ENCODE measurements at regions not wholly inside any gene's neighbourhood (a gene's known extent, or its start where the extent isn't known, plus 50 kb on each side); places are given as distances from the start of the nearest gene placed in this dataset.

DNA sequence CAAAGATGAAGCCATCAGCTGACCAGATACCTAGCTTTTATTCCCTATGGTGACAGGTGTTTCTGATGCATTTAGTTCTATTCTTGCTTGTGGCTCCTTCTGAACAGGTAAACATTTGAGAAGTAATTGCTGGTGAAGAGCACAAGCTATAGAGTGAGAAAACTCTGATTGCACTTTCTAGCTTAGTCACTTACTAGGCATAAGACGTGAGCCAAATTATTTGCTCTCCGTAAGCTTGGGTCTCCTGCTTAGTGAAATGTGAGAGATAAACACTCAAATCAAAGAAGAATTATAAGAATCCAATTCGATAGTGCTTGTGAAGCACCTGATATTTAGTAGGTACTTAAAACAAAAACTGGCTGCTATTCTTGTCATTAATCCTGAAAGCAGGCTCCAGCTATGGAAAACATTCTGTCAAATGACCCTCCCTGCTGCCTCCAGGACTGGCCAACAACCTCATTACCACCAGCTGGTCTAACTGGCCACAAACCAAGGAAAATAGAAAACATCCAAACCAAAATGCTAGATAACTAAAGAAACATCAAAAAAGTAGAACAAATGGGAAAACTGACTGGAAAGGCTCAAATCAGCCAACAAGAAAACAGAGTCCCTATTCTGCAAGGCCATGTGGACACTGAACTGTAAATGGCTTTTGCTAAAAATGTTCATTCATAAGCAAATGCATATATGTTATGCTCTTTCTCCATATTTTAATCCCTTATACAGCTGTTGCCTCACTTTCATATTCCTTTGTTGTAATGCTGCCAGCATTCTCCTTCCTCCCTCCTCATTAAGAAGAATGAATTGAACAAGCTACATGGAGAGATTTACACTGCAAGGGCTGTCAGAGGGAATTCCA, 616.1 kb downstream of the DTWD2 start:
- no peaks in the 10 kb centered on the region for H4K20me1 ChIP-seq (ENCODE audit: control insufficient read depth, insufficient read depth, low read depth, low read length)
- H3K79me2 ChIP-seq (ENCODE audit: control insufficient read depth, low read length), result no peaks in the 10 kb centered on the region
- H3K36me3 ChIP-seq (ENCODE audit: control insufficient read depth, low read length), result no peaks in the 10 kb centered on the region
- no peaks in the 10 kb centered on the region for H3K9me3 ChIP-seq (ENCODE audit: control insufficient read depth, insufficient read depth, low read length)
- no peaks in the 10 kb centered on the region for H3K9me2 ChIP-seq (replicated peaks; ENCODE audit: control insufficient read depth, low read length)
- no peak overlapping the region for H3K27ac ChIP-seq (ENCODE audit: low read depth, low read length)
- no peaks in the 10 kb centered on the region for H3K27me3 ChIP-seq (ENCODE audit: control insufficient read depth, low read length)
- no peaks in the 10 kb centered on the region for H3F3A ChIP-seq (ENCODE audit: control insufficient read depth, insufficient read depth)
- H3K4me2 ChIP-seq (ENCODE audit: low read length), result no peak overlapping the region
- H3K4me3 ChIP-seq (ENCODE audit: low read length), result no peak overlapping the region
- no peak for TF ChIP-seq EZH2phosphoT487 (IDR thresholded peaks at IDR 0.05; ENCODE audit: borderline replicate concordance, low read length)
- no peak for TF ChIP-seq CTCF (IDR thresholded peaks at IDR 0.05; ENCODE audit: low read depth, low read length, poor library complexity, severe bottlenecking)
- H3K4me1 ChIP-seq (ENCODE audit: control insufficient read depth, low read length), result no peaks in the 10 kb centered on the region

- Histone ChIP-seq H3K4me3 (ENCODE audit: low read length) (no peak overlapping the region), H4K20me1 (ENCODE audit: control insufficient read depth, insufficient read depth, low read depth, low read length) (no peaks in the 10 kb centered on the region), H3K27me3 (ENCODE audit: control insufficient read depth, low read length) (no peaks in the 10 kb centered on the region), H3K4me1 (ENCODE audit: control insufficient read depth, low read length) (no peaks in the 10 kb centered on the region), H3K27ac (ENCODE audit: low read depth, low read length) (no peak overlapping the region), H3K79me2 (ENCODE audit: control insufficient read depth, low read length) (no peaks in the 10 kb centered on the region), H3K9me2 (replicated peaks; ENCODE audit: control insufficient read depth, low read length) (no peaks in the 10 kb centered on the region), H3K36me3 (ENCODE audit: control insufficient read depth, low read length) (no peaks in the 10 kb centered on the region), H3F3A (ENCODE audit: control insufficient read depth, insufficient read depth) (no peaks in the 10 kb centered on the region), H3K9me3 (ENCODE audit: control insufficient read depth, insufficient read depth, low read length) (no peaks in the 10 kb centered on the region), H3K4me2 (ENCODE audit: low read length) (no peak overlapping the region)
- TF ChIP-seq EZH2phosphoT487 (IDR thresholded peaks at IDR 0.05; ENCODE audit: borderline replicate concordance, low read length), result no peak
- TF ChIP-seq CTCF (IDR thresholded peaks at IDR 0.05; ENCODE audit: low read depth, low read length, poor library complexity, severe bottlenecking), result no peak
Observed at GRCh38 chr5:118366429-118366828, 621.9 kb downstream of the DTWD2 start.

GRCh38 chr5:118365718-118366117, 622.6 kb downstream of the DTWD2 start:
- H3K27me3 ChIP-seq (ENCODE audit: control insufficient read depth, low read length), result no peaks in the 10 kb centered on the region
- H4K20me1 ChIP-seq (ENCODE audit: control insufficient read depth, insufficient read depth, low read depth, low read length), result no peaks in the 10 kb centered on the region
- no peaks in the 10 kb centered on the region for H3K4me1 ChIP-seq (ENCODE audit: control insufficient read depth, low read length)
- H3F3A ChIP-seq (ENCODE audit: control insufficient read depth, insufficient read depth), result no peaks in the 10 kb centered on the region
- no peaks in the 10 kb centered on the region for H3K9me2 ChIP-seq (replicated peaks; ENCODE audit: control insufficient read depth, low read length)
- H3K4me2 ChIP-seq (ENCODE audit: low read length), result no peak overlapping the region
- H3K27ac ChIP-seq (ENCODE audit: low read depth, low read length), result no peak overlapping the region
- H3K9me3 ChIP-seq (ENCODE audit: control insufficient read depth, insufficient read depth, low read length), result no peaks in the 10 kb centered on the region
- no peak overlapping the region for H3K4me3 ChIP-seq (ENCODE audit: low read length)
- H3K79me2 ChIP-seq (ENCODE audit: control insufficient read depth, low read length), result no peaks in the 10 kb centered on the region
- H3K36me3 ChIP-seq (ENCODE audit: control insufficient read depth, low read length), result no peaks in the 10 kb centered on the region
- TF ChIP-seq EZH2phosphoT487 (IDR thresholded peaks at IDR 0.05; ENCODE audit: borderline replicate concordance, low read length) (no peak), CTCF (IDR thresholded peaks at IDR 0.05; ENCODE audit: low read depth, low read length, poor library complexity, severe bottlenecking) (no peak)
